KOPT-K1 (cell line): ENCODE measurements at regions not wholly inside any gene's neighbourhood (a gene's known extent, or its start where the extent isn't known, plus 50 kb on each side); places are given as distances from the start of the nearest gene placed in this dataset.
"Not testable (repeated sequence)": the region's sequence is repeated elsewhere in the genome, so short reads cannot be mapped to it uniquely, and the experiment has no call there.

ENCODE experiments used
- H3K27ac ChIP-seq: fragments of 200-600 bp; sonication (generic); 2 replicates; pipeline ENCODE4 v1.5.1; 2016; ENCODE audit warnings: antibody characterized with exemption, mild to moderate bottlenecking, low read depth, low read length; ENCODE audit not compliant: poor library complexity, severe bottlenecking
- H3K36me3 ChIP-seq: fragments of 200-600 bp; sonication (generic); 2 replicates; pipeline ENCODE4 v1.5.1; 2017; ENCODE audit warnings: antibody characterized with exemption, mild to moderate bottlenecking, low read length, moderate library complexity; ENCODE audit not compliant: insufficient read depth
- H3K9me3 ChIP-seq: fragments of 200-600 bp; sonication (generic); 2 replicates; pipeline ENCODE4 v1.5.1; 2017; ENCODE audit warnings: antibody characterized with exemption, low read length, mild to moderate bottlenecking; ENCODE audit not compliant: insufficient read depth, poor library complexity, severe bottlenecking

- not testable (repeated sequence) for H3K27ac ChIP-seq
Observed at GRCh38 chr21:32823296-32823695, 51.7 kb upstream of the PAXBP1 start.

GRCh38 chr21:32824950-32825349 lies 53.4 kb upstream of the PAXBP1 start:
- H3K27ac ChIP-seq = no peak overlapping the region
- no peaks in the 10 kb centered on the region for H3K36me3 ChIP-seq
- H3K9me3 ChIP-seq = no peaks in the 10 kb centered on the region

More at GRCh38 chr21:32823296-32823695, 51.7 kb upstream of the PAXBP1 start:
- not testable (repeated sequence) for H3K9me3 ChIP-seq, H3K36me3 ChIP-seq

DNA sequence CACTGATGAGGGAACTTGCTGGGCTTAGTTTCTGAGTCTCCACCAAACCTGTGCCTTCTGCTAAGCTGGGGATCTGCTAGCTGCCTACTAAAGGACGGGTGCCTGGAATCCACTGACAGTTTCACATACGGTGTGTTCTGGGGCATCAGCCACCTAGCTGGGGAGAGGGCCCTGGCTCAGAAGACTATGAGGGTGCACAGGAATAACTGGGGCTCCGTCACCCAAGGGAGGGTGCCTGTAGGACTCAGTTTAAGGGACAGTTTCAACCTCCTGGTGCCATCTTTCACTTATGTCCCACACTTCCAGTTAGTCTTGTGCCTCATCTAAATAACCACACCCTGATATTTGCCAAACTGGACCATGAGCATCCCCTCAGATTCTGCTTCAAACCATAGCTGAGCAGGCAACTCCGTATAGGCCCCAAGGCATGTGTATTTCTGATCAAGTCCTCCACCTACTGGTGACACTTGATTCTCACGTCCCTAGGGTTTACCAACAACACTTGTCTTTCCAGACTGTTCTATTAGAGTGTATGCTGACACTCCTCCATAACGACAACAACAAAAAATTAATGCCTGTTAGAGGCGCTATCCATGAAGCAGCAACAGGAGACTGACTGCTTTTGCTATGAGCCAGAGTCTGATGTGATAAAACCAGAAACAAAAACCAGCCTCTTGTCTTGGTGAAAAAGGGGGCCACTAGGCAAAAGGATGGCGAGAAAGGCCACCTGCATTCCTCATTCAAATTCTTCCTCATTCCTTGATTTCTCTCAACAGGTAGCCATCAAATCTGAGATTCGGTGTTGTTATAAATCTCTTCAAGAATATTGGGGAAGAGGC lies 55.0 kb upstream of the PAXBP1 start:
- Histone ChIP-seq H3K27ac (no peak overlapping the region), H3K36me3 (no peaks in the 10 kb centered on the region), H3K9me3 (no peaks in the 10 kb centered on the region)

- no peaks in the 10 kb centered on the region for H3K9me3 ChIP-seq
- no peak overlapping the region for H3K27ac ChIP-seq
- H3K36me3 ChIP-seq = no peaks in the 10 kb centered on the region
Observed at GRCh38 chr21:32828908-32829307, 57.4 kb upstream of the PAXBP1 start.

GRCh38 chr21:32829504-32829903 lies 57.9 kb upstream of the PAXBP1 start:
- H3K36me3 ChIP-seq = no peaks in the 10 kb centered on the region
- no peaks in the 10 kb centered on the region for H3K9me3 ChIP-seq
- H3K27ac ChIP-seq = no peak overlapping the region

GRCh38 chr21:32831779-32832178 lies 60.2 kb upstream of the PAXBP1 start:
- not testable (repeated sequence) for H3K36me3 ChIP-seq, H3K27ac ChIP-seq
- peaks cover 11% of the 10 kb centered on the region for H3K9me3 ChIP-seq

GRCh38 chr21:32834211-32834915 lies 62.8 kb upstream of the PAXBP1 start:
- Histone ChIP-seq H3K36me3 (no peaks in the 10 kb centered on the region), H3K27ac (no peak overlapping the region), H3K9me3 (peaks cover 16% of the 10 kb centered on the region)

GRCh38 chr21:32834916-32835235 lies 63.3 kb upstream of the PAXBP1 start:
- Histone ChIP-seq H3K27ac (no peak overlapping the region), H3K36me3 (no peaks in the 10 kb centered on the region), H3K9me3 (peaks cover 16% of the 10 kb centered on the region)

DNA sequence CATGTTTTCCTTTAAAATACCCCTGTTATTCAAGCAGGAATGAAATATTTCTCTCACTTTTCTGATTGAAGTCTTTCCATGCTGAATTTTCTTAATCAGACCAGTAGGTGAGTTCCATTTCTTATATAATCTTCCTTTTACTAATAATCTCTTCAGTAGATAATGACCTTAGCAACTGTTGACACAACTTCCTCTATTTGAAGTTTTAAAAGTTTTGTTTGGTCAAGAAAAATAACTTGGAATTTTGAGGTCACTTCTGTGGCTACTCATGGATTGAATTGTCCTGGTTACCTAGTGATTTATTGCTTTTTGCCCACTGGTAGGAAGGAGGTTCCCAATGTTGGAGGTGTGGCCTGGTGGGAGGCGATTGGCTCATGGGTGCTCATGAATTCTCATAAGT lies 70.6 kb upstream of the PAXBP1 start:
- Histone ChIP-seq H3K9me3 (peaks cover 3% of the 10 kb centered on the region), H3K27ac (no peak overlapping the region), H3K36me3 (no peaks in the 10 kb centered on the region)

DNA sequence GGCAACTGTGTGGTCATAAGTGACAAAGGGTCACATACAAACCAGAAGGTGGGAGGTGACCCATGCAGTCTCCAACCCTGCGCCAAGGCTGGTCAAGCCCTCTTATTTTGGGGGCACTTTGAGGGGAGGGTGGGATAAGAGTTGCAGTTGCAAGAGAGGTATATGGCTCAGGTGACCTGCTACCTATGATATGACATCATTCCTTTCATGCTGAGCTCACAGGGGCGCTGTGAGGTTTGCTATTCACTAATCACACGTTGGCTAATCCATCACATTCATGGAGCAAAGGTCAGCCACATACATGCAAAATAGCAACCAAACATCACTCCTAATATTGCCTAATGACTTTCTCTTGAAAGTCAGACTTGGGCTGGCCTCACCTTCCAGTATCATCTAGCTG lies 72.0 kb upstream of the PAXBP1 start:
- Histone ChIP-seq H3K27ac (no peak overlapping the region), H3K36me3 (no peaks in the 10 kb centered on the region), H3K9me3 (no peaks in the 10 kb centered on the region)

DNA sequence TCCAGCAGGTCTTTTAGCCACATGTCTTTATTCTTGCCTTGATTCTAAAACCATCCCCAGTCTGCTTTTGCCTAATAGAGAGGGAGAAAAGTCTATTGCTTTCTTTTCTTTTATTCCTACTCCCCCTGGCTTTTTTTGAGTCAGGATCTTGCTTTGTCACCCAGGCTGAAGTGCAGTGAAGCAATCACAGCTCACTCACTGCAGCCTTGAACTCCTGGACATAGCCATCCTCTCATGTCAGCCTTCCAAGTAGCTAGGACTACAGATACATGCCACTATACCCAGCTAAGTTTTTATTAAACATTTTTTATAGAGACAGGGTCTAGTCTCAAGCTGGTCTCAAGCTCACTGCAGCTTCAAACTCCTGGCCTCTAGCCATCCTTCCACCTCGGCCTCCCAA lies 72.5 kb upstream of the PAXBP1 start:
- no peaks in the 10 kb centered on the region for H3K9me3 ChIP-seq
- no peaks in the 10 kb centered on the region for H3K36me3 ChIP-seq
- H3K27ac ChIP-seq = no peak overlapping the region

- Histone ChIP-seq H3K36me3 (no peaks in the 10 kb centered on the region), H3K9me3 (no peaks in the 10 kb centered on the region), H3K27ac (no peak overlapping the region)
Observed at GRCh38 chr21:32844653-32845436, 73.3 kb upstream of the PAXBP1 start.

DNA sequence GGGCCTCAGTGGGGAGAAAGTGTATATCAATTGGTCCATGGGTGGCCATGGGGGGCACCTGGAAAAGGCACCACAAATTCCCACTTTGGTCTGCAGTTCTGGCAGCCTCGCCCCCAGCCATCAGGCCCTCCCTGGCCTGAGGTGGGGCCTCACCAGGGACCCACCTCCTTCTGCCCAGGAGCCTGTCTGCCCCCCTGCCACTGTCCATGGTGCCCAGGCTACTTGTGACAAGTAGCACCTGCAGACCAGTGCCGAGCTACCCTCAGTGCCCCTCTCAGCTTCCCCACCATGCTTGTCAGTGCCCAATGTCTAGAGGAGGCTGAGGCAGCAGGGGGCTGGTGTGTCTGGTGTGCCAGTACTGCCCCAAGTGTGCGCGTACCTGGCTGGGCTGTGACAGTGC lies 87.1 kb upstream of the PAXBP1 start:
- Histone ChIP-seq H3K36me3 (no peaks in the 10 kb centered on the region), H3K9me3 (peaks cover 69% of the 10 kb centered on the region), H3K27ac (no peak overlapping the region)

DNA sequence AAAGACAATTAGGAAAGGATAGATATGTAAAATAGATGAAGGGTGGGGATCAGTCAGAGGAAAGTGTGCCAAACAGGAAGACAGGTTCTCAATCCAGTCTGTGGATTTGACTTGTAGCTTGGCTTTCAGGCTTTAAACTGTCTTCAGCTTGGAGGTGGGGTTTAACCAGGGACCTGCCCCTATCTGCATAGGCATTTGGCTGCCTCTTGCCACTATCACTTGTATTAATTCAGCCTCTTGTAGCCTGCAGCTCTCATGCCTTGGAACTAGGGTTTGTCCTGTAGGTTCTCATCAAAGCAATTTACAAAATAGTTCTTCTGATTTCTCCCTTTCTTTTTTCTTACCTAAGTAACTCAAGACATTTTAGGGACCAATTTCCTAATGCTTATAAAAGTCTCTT lies 88.8 kb upstream of the PAXBP1 start:
- Histone ChIP-seq H3K27ac (no peak overlapping the region), H3K9me3 (peaks cover 52% of the 10 kb centered on the region), H3K36me3 (no peaks in the 10 kb centered on the region)

DNA sequence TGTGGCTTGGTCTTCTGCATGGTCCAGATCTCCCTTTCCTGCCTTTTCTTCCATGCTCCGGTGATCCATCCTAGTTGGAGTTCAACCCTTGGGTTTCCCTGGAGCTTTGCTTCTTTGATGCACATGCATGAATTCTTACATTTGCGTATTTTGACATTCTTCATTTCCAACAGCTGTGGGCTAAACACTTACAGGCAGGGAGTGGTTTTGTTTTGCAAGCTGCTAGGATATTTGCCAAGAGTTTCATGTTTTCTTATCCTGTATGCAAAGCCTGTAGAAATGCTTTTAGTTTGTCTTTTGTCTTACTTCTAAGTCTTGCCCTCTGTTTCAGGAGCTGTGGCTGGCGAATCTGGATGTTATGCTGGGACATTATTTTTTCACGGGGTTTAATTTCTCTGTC lies 90.3 kb upstream of the PAXBP1 start:
- Histone ChIP-seq H3K9me3 (peaks cover 37% of the 10 kb centered on the region), H3K27ac (no peak overlapping the region), H3K36me3 (no peaks in the 10 kb centered on the region)
